GM06990 (cell line): ENCODE measurements at regions not wholly inside any gene's neighbourhood (a gene's known extent, or its start where the extent isn't known, plus 50 kb on each side); places are given as distances from the start of the nearest gene placed in this dataset.

Experiments
- DNase-seq: peaks from one replicate; pipeline ENCODE4 v3.0.0-alpha.2; 2011; ENCODE audit not compliant: insufficient read length; ENCODE audit errors: extremely low read depth
- H3K27me3 ChIP-seq: replicated peaks from 2 replicates; pipeline ENCODE4 v1.6.0; 2011; ENCODE audit warnings: low read length; ENCODE audit not compliant: control insufficient read depth, insufficient read depth
- H3K36me3 ChIP-seq: 2 replicates; pipeline ENCODE4 v1.5.1; 2011; ENCODE audit warnings: low read length; ENCODE audit not compliant: control insufficient read depth, insufficient read depth
- H3K4me3 ChIP-seq: replicated peaks from 2 replicates; pipeline ENCODE4 v1.5.1; 2011; ENCODE audit warnings: low read depth, mild to moderate bottlenecking, control low read depth, low read length
- TF ChIP-seq, protein P1 (sequence below): IDR thresholded peaks from 2 replicates; pipeline ENCODE4 v1.5.1; 2011; ENCODE audit warnings: low read length, control low read depth, mild to moderate bottlenecking, inconsistent platforms; ENCODE audit not compliant: insufficient read depth, poor library complexity, severe bottlenecking

DNA sequence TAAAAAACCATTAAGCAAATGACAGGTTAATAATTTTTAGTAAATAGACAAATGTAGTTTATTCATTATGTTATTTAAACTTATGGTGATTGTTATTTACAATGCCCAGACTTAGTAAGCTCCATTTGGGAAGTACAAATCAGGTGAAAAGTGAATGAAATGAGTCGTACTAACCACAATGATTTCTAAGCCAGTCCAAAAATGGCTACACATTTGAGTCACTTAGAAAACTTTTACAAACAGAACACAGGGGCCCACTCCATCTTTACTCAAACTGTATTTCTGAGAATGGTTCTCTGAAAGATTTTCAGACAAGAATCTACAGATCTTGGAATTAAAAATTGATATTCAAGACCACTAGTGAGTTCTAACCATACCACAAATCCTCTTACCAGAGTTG is 653.3 kb upstream of the MIS18BP1 start:
- Histone ChIP-seq H3K36me3 (no peaks in the 10 kb centered on the region), H3K4me3 (no peak overlapping the region), H3K27me3 (no peaks in the 10 kb centered on the region)
- no peak for DNase-seq
- TF ChIP-seq, protein P1, sequence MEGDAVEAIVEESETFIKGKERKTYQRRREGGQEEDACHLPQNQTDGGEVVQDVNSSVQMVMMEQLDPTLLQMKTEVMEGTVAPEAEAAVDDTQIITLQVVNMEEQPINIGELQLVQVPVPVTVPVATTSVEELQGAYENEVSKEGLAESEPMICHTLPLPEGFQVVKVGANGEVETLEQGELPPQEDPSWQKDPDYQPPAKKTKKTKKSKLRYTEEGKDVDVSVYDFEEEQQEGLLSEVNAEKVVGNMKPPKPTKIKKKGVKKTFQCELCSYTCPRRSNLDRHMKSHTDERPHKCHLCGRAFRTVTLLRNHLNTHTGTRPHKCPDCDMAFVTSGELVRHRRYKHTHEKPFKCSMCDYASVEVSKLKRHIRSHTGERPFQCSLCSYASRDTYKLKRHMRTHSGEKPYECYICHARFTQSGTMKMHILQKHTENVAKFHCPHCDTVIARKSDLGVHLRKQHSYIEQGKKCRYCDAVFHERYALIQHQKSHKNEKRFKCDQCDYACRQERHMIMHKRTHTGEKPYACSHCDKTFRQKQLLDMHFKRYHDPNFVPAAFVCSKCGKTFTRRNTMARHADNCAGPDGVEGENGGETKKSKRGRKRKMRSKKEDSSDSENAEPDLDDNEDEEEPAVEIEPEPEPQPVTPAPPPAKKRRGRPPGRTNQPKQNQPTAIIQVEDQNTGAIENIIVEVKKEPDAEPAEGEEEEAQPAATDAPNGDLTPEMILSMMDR: no peak

DNA sequence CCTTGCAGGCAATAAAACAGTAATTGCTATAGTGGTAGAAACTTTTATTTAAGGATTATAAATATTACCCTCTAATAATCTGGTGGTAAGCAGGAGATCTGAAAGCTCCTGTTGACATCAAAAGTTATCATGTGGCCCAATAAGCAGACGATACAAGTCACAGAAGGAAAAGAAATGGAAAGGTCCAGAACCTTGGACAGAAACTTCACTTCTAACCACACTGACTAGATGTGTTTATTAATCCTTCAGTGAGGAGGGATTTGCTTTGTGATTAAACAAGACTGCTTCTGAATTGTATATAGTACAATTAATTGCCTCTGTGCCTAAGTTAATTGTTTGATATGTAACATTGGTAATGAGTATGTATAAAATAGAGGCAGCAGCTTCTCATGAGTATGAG is 652.7 kb upstream of the MIS18BP1 start:
- H3K27me3 ChIP-seq: no peaks in the 10 kb centered on the region
- no peaks in the 10 kb centered on the region for H3K36me3 ChIP-seq
- no peak overlapping the region for H3K4me3 ChIP-seq
- no peak for DNase-seq
- TF ChIP-seq, protein P1: no peak

DNA sequence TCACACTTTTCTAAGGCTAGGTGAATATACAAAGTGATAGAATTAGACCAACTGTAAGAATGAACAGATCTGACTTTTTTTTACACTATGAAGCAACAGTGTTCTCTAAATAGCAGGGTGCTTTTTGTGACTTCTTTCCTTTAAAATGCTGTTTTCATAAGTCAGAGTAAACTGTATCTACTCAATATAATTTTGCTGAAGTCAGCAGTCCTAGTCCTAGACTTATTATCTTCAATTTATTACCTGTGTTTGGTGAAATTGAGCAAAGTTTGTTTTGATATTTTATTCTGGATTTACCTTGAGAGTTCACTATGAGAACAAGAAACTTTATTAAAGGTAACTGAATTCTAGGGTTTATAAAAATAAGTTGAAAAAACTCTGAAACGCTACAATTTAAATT is 651.3 kb upstream of the MIS18BP1 start:
- no peaks in the 10 kb centered on the region for H3K27me3 ChIP-seq
- H3K36me3 ChIP-seq: no peaks in the 10 kb centered on the region

DNA sequence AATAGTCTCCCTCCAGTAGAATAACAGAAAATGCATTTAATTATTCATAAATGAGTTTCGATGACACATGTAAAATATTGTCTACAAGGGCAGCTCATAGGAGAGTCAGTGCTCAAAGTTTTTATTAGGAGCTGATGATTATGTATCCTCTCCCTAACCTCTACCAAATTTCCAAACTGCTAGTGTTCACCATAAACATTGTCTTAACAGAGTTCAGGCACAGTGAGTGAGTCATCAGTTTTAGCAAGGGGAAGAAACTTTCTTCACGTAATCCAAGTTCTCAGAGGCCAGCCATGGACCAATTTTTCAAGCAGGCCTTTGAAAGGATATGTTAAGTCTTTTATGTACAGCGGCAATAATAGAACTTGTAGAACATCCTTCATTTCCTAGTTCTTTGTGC is 649.2 kb upstream of the MIS18BP1 start:
- TF ChIP-seq, protein P1: no peak
- no peak for DNase-seq
- no peaks in the 10 kb centered on the region for H3K27me3 ChIP-seq
- H3K36me3 ChIP-seq: no peaks in the 10 kb centered on the region
- H3K4me3 ChIP-seq: no peak overlapping the region

More for the DNA sequence above, 651.3 kb upstream of the MIS18BP1 start:
- TF ChIP-seq, protein P1: no peak
- no peak for DNase-seq
- no peak overlapping the region for H3K4me3 ChIP-seq

DNA sequence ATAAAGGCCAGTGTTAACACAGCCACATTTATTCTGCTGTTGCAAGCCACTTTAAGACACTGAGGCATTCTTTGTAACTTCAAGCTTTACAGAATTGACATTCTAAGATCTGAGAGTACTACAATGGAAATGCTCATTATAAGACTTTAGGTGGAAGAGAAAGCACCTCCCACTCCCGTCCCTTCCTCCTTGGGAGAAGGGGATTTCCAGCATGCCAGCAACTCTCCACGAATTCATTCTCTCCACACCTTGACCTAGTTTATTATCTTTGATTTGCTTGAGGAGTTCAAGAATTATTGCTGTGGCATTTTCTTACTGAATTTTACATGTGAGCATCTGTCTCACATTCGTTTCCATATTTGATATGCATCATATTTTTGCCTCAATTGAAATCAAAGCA is 644.4 kb upstream of the MIS18BP1 start:
- Histone ChIP-seq H3K36me3 (no peaks in the 10 kb centered on the region), H3K4me3 (no peak overlapping the region), H3K27me3 (no peaks in the 10 kb centered on the region)
- TF ChIP-seq, protein P1: no peak
- no peak for DNase-seq

DNA sequence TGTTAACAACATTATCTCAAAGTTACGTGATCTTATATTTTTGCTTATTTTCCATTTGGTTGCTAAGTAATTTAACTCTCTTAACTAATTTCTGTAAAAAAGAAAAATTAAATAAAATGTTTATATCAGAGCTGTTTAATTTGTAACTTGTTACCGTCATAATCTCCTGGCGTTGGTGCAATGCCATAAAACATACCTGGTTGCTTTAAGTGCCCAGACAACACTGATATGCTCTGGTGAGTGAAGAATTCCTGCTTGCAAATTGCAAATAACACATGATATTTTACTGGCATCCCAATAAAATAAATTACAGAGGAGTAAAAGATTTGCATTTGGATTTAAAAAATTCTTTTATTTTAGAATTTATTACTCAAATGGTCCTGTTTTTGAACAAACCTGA is 640.1 kb upstream of the MIS18BP1 start:
- no peaks in the 10 kb centered on the region for H3K36me3 ChIP-seq
- TF ChIP-seq, protein P1: no peak
- no peak for DNase-seq
- no peak overlapping the region for H3K4me3 ChIP-seq
- H3K27me3 ChIP-seq: no peaks in the 10 kb centered on the region
